H9 (cell line): ENCODE measurements at regions not wholly inside any gene's neighbourhood (a gene's known extent, or its start where the extent isn't known, plus 50 kb on each side); places are given as distances from the start of the nearest gene placed in this dataset.

Experiments
- DNase-seq: peaks from one replicate; pipeline ENCODE4 v3.0.0-alpha.2; 2017
- H2AFZ ChIP-seq: one replicate; pipeline ENCODE4 v1.6.1; 2013; ENCODE audit warnings: mild to moderate bottlenecking, low read length, control low read depth, moderate library complexity
- H2AK5ac ChIP-seq: 2 replicates; pipeline ENCODE4 v1.6.1; 2013; ENCODE audit warnings: low read length, control low read depth, mixed read lengths; ENCODE audit not compliant: insufficient read length
- H2BK120ac ChIP-seq: one replicate; pipeline ENCODE4 v1.6.1; 2013; ENCODE audit warnings: low read depth, mild to moderate bottlenecking, low read length, control low read depth, inconsistent platforms; ENCODE audit not compliant: poor library complexity, severe bottlenecking
- H2BK12ac ChIP-seq: 2 replicates; pipeline ENCODE4 v1.6.1; 2013; ENCODE audit warnings: low read length, control low read depth, mixed read lengths, low read depth; ENCODE audit not compliant: insufficient read length
- H2BK15ac ChIP-seq: 2 replicates; pipeline ENCODE4 v1.6.1; 2013; ENCODE audit warnings: low read depth, low read length, control low read depth
- H2BK20ac ChIP-seq: one replicate; pipeline ENCODE4 v1.6.1; 2013; ENCODE audit warnings: low read depth, mild to moderate bottlenecking, low read length, control low read depth, inconsistent platforms; ENCODE audit not compliant: poor library complexity, severe bottlenecking
- H2BK5ac ChIP-seq: 2 replicates; pipeline ENCODE4 v1.6.1; 2013; ENCODE audit warnings: low read length, control low read depth, mixed read lengths; ENCODE audit not compliant: insufficient read length
- H3K14ac ChIP-seq: 2 replicates; pipeline ENCODE4 v1.6.1; 2013; ENCODE audit warnings: low read length, control low read depth; ENCODE audit not compliant: insufficient read depth
- H3K18ac ChIP-seq: 2 replicates; pipeline ENCODE4 v1.6.1; 2013; ENCODE audit warnings: low read depth, mild to moderate bottlenecking, mixed read lengths, low read length, control low read depth; ENCODE audit not compliant: insufficient read length
- H3K23ac ChIP-seq: 2 replicates; pipeline ENCODE4 v1.6.1; 2013; ENCODE audit warnings: low read length, control low read depth, mixed read lengths, low read depth; ENCODE audit not compliant: insufficient read length
- H3K23me2 ChIP-seq: 2 replicates; pipeline ENCODE4 v1.6.1; 2013; ENCODE audit warnings: low read depth, mild to moderate bottlenecking, mixed read lengths, low read length, control low read depth; ENCODE audit not compliant: insufficient read length, poor library complexity, severe bottlenecking
- H3K27ac ChIP-seq: 2 replicates; pipeline ENCODE4 v1.5.1; 2013; ENCODE audit warnings: low read length, control low read depth, mixed read lengths, low read depth; ENCODE audit not compliant: insufficient read length
- H3K27me3 ChIP-seq: 2 replicates; pipeline ENCODE4 v1.6.1; 2013; ENCODE audit warnings: low read length, control low read depth, inconsistent platforms; ENCODE audit not compliant: insufficient read depth
- H3K4ac ChIP-seq: 2 replicates; pipeline ENCODE4 v1.6.1; 2013; ENCODE audit warnings: low read depth, mild to moderate bottlenecking, control low read depth, inconsistent platforms, low read length, moderate library complexity
- H3K4me1 ChIP-seq: 2 replicates; pipeline ENCODE4 v1.6.1; 2013; ENCODE audit warnings: low read length, control low read depth, inconsistent platforms; ENCODE audit not compliant: insufficient read depth
- H3K4me2 ChIP-seq: 2 replicates; pipeline ENCODE4 v1.6.1; 2013; ENCODE audit warnings: low read length, control low read depth, mixed read lengths; ENCODE audit not compliant: insufficient read length, insufficient read depth
- H3K56ac ChIP-seq: 2 replicates; pipeline ENCODE4 v1.6.1; 2013; ENCODE audit warnings: low read depth, mild to moderate bottlenecking, mixed read lengths, low read length, control low read depth; ENCODE audit not compliant: insufficient read length
- H3K79me1 ChIP-seq: 2 replicates; pipeline ENCODE4 v1.6.1; 2013; ENCODE audit warnings: low read depth, mild to moderate bottlenecking, moderate library complexity, low read length, control low read depth, inconsistent platforms; ENCODE audit not compliant: insufficient read depth, poor library complexity, severe bottlenecking
- H3K79me2 ChIP-seq: 2 replicates; pipeline ENCODE4 v1.6.1; 2013; ENCODE audit warnings: low read length, control low read depth, inconsistent platforms; ENCODE audit not compliant: insufficient read depth
- H3K9ac ChIP-seq: 2 replicates; pipeline ENCODE4 v1.6.1; 2013; ENCODE audit warnings: low read length, control low read depth, mixed read lengths; ENCODE audit not compliant: insufficient read length; ENCODE audit errors: extremely low read depth
- H3K9me3 ChIP-seq: one replicate; pipeline ENCODE4 v1.6.1; 2013; ENCODE audit warnings: low read depth, low read length, inconsistent platforms; ENCODE audit not compliant: control insufficient read depth
- H3T11ph ChIP-seq: one replicate; pipeline ENCODE4 v1.6.1; 2013; ENCODE audit warnings: mild to moderate bottlenecking, low read length, control low read depth, inconsistent platforms
- H4K20me1 ChIP-seq: one replicate; pipeline ENCODE4 v1.6.1; 2013; ENCODE audit not compliant: control insufficient read depth, insufficient read length, insufficient read depth
- H4K5ac ChIP-seq: 2 replicates; pipeline ENCODE4 v1.6.1; 2013; ENCODE audit warnings: low read depth, mild to moderate bottlenecking, mixed read lengths, low read length, control low read depth; ENCODE audit not compliant: insufficient read length
- H4K8ac ChIP-seq: replicated peaks from 2 replicates; pipeline ENCODE4 v1.6.1; 2013; ENCODE audit warnings: low read length, control low read depth, mixed read lengths, low read depth; ENCODE audit not compliant: insufficient read length
- H4K91ac ChIP-seq: 2 replicates; pipeline ENCODE4 v1.6.1; 2013; ENCODE audit warnings: low read depth, mild to moderate bottlenecking, moderate library complexity, mixed read lengths, low read length, control low read depth; ENCODE audit not compliant: insufficient read length
- H3K27ac Mint-ChIP-seq, 3 experiments: 2 replicates in 2 of 3; 3 replicates in 1 of 3; pipeline ENCODE4 v1.8.0; 2020 to 2021; ENCODE audit warnings: mixed read lengths in 3 of 3, mild to moderate bottlenecking in 1 of 3, moderate library complexity in 1 of 3
- H3K27me3 Mint-ChIP-seq: 2 replicates; pipeline ENCODE4 v1.8.0; 2021; ENCODE audit warnings: low read depth, mild to moderate bottlenecking, moderate library complexity, mixed read lengths
- H3K36me3 Mint-ChIP-seq, 3 experiments: 2 replicates in 2 of 3; 3 replicates in 1 of 3; pipeline ENCODE4 v1.8.0; 2020 to 2021; ENCODE audit warnings: low read depth in 3 of 3, mixed read lengths in 3 of 3; ENCODE audit not compliant: insufficient read depth in 1 of 3
- H3K4me1 Mint-ChIP-seq, 2 experiments: 2 replicates each; pipeline ENCODE4 v1.8.0; 2020; ENCODE audit warnings: mixed read lengths in 2 of 2
- H3K4me3 Mint-ChIP-seq, 2 experiments: 2 replicates in 1 of 2; 3 replicates in 1 of 2; pipeline ENCODE4 v1.8.0; 2020 to 2021; ENCODE audit warnings: mild to moderate bottlenecking in 2 of 2, mixed read lengths in 2 of 2, moderate library complexity in 1 of 2
- H3K9me3 Mint-ChIP-seq, 2 experiments: 2 replicates in 1 of 2; 3 replicates in 1 of 2; pipeline ENCODE4 v1.8.0; 2020; ENCODE audit warnings: mild to moderate bottlenecking in 2 of 2, mixed read lengths in 2 of 2, moderate library complexity in 1 of 2
- CTCF ChIP-seq: fragments of 200-600 bp; sonication (generic); conservative IDR thresholded peaks from 3 replicates; pipeline ENCODE4 v1.8.0; 2021; ENCODE audit warnings: antibody characterized with exemption, mild to moderate bottlenecking
- WGBS: extraction: QIAGEN DNeasy Blood & Tissue Kit; methylation state at CpG from one replicate; pipeline ENCODE4 v1.1.7; 2013; ENCODE audit warnings: missing lambda C conversion rate, low lambda C conversion rate, mixed read lengths; ENCODE audit not compliant: insufficient read length; ENCODE audit errors: extremely low coverage; 5-methylcytosine and 5-hydroxymethylcytosine counted together

GRCh38 chr6:130613176-130613575 is 214.0 kb upstream of the SMLR1 start:
- Mint-ChIP-seq H3K27me3 (no peaks in the 10 kb centered on the region), H3K4me3 (no peak overlapping the region), H3K27ac (no peak overlapping the region), H3K4me1 (peaks cover 18 to 25% of the 10 kb centered on the region in 2 experiments), H3K9me3 (no peaks in the 10 kb centered on the region; a peak in 1 of 5 replicates), H3K36me3 (no peaks in the 10 kb centered on the region)
- no CpG with 5 or more reads among the region's 7 CpGs for WGBS
- H3K23ac ChIP-seq: no peak overlapping the region
- no peaks in the 10 kb centered on the region for H3K79me1 ChIP-seq
- H3K27ac ChIP-seq: no peak overlapping the region
- peaks cover 9% of the 10 kb centered on the region; the same call in 1 of the 2 replicates for H3K4me1 ChIP-seq
- no peak for DNase-seq
- no peaks in the 10 kb centered on the region for H3K79me2 ChIP-seq
- no peak overlapping the region for H2BK15ac ChIP-seq
- H3K27me3 ChIP-seq: no peaks in the 10 kb centered on the region
- no peak overlapping the region for H2BK12ac ChIP-seq
- no peak overlapping the region for H3K9ac ChIP-seq
- H4K91ac ChIP-seq: no peak overlapping the region
- no peak overlapping the region for H2BK120ac ChIP-seq
- no peak overlapping the region for H3K18ac ChIP-seq
- H3T11ph ChIP-seq: no peak overlapping the region
- H2BK5ac ChIP-seq: no peak overlapping the region
- H3K23me2 ChIP-seq: no peaks in the 10 kb centered on the region
- no peak overlapping the region for H3K4me2 ChIP-seq
- no peak overlapping the region for H3K14ac ChIP-seq
- no peak for TF ChIP-seq CTCF
- H4K5ac ChIP-seq: no peak overlapping the region
- H2AFZ ChIP-seq: no peak overlapping the region
- H2AK5ac ChIP-seq: no peak overlapping the region
- no peak overlapping the region for H3K4ac ChIP-seq
- H3K9me3 ChIP-seq: no peaks in the 10 kb centered on the region
- H4K8ac ChIP-seq: no peak overlapping the region
- H3K56ac ChIP-seq: no peak overlapping the region
- no peaks in the 10 kb centered on the region for H4K20me1 ChIP-seq
- no peak overlapping the region for H2BK20ac ChIP-seq
